Large intestine (tissue), 3 donors: ENCODE measurements at regions not wholly inside any gene's neighbourhood (a gene's known extent, or its start where the extent isn't known, plus 50 kb on each side); places are given as distances from the start of the nearest gene placed in this dataset.

ENCODE experiments used
- DNase-seq, 2 donors: peaks; one replicate each; pipeline versions ENCODE4 v3.0.0 to v3.0.0-alpha.2; 2013
- H3K27ac ChIP-seq: one replicate; pipeline ENCODE4 v1.5.1; 2013; ENCODE audit warnings: low read length
- H3K27me3 ChIP-seq: 2 replicates; pipeline ENCODE4 v1.6.1; 2013; ENCODE audit warnings: low read length; ENCODE audit not compliant: control insufficient read depth, insufficient read depth
- H3K36me3 ChIP-seq: 2 replicates; pipeline ENCODE4 v1.6.1; 2013; ENCODE audit warnings: low read length; ENCODE audit not compliant: control insufficient read depth, insufficient read depth
- H3K4me1 ChIP-seq: one replicate; pipeline ENCODE4 v1.6.1; 2013; ENCODE audit warnings: low read length; ENCODE audit not compliant: control insufficient read depth, insufficient read depth
- H3K4me3 ChIP-seq: one replicate; pipeline ENCODE4 v1.5.1; 2013; ENCODE audit warnings: low read length
- H3K9me3 ChIP-seq: one replicate; pipeline ENCODE4 v1.6.1; 2013; ENCODE audit warnings: mild to moderate bottlenecking, low read depth, low read length, moderate library complexity; ENCODE audit not compliant: control insufficient read depth
- WGBS: methylation state at CpG from one replicate; pipeline ENCODE4 v1.1.5; 2013; ENCODE audit warnings: low lambda C conversion rate; ENCODE audit not compliant: insufficient coverage; 5-methylcytosine and 5-hydroxymethylcytosine counted together

DNA sequence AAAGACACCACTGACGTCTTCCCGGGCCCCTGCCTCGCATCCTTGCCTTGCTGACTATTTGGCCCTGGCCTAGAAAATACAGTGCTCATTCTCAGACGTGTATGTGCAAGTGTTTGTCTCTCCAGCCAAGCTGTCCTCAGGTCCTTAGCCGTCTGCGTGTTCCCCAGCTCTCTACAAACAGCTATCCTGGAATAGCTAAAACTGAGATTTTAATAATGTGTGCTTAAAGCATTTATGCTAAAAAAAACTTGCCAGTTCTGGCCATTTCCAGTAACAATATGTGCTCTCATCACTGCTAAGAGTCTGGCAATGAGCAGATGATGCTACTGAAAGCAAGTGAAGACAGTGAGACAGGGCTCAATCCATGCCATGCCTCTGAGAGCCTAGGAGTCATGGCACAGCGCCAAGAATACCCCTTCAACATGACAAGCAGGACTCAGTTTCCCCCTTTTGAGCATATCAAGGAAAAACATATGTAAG lies 55.7 kb downstream of the IRF2BP2 start:
- H3K4me1 ChIP-seq: peaks cover 11% of the 10 kb centered on the region

DNA sequence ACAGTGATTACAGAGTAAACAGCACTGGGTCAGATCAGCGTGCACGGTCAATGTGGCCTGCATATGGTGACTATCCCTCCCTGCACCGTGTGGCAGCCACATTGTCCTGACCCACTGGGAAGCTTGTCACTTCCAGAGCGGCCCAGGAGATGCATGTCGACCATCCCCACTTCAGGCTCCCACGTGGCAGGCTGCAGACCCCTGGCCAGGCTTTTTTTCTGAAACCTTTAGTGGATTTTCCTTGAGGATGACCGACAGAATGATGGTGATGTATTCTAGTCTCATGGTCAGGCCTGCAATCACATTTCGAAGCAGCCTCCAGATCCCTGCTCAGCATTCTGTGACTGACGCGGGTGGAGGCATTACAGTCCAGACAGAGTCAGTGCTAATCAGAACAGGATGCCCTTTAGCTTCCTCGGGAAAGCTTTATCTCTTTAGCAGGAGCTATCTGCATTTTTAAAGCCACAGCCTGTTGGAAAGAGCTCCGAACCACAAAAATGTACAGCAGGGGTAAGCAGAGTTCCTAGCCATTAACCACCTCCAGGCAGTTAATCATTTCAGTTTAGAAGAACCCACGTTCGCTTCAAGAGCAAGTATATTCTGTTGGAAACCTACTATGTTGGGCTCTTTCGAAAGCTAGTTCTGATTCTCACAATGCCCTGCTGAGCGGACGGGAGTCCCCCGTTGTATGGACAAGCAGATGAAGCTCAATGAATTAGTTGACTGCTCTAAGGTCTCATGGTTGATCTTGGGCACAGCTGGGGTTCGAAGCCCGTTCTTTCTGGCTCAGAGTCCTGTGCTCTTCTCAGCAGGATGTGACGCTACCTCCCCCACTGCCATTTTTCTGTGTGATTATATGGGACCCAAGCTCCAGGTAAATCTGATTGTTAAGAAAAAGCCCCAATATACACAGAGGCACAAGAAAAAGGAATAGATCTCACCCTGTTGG lies 56.5 kb downstream of the IRF2BP2 start:
- Histone ChIP-seq H3K4me1 (peaks cover 11% of the 10 kb centered on the region), H3K4me3 (no peak overlapping the region), H3K36me3 (no peaks in the 10 kb centered on the region), H3K27ac (peak overlapping the region; percentile 84), H3K9me3 (no peaks in the 10 kb centered on the region), H3K27me3 (no peaks in the 10 kb centered on the region)
- no CpG with 5 or more reads among the region's 21 CpGs for WGBS
- peak; percentile 74 to 84 for DNase-seq

More for the DNA sequence above, 55.7 kb downstream of the IRF2BP2 start:
- WGBS: no CpG with 5 or more reads among the region's 7 CpGs
- H3K9me3 ChIP-seq: no peaks in the 10 kb centered on the region
- peak overlapping the region; percentile 84 for H3K27ac ChIP-seq
- no peak overlapping the region for H3K4me3 ChIP-seq
- H3K27me3 ChIP-seq: no peaks in the 10 kb centered on the region
- no peak for DNase-seq
- no peaks in the 10 kb centered on the region for H3K36me3 ChIP-seq

DNA sequence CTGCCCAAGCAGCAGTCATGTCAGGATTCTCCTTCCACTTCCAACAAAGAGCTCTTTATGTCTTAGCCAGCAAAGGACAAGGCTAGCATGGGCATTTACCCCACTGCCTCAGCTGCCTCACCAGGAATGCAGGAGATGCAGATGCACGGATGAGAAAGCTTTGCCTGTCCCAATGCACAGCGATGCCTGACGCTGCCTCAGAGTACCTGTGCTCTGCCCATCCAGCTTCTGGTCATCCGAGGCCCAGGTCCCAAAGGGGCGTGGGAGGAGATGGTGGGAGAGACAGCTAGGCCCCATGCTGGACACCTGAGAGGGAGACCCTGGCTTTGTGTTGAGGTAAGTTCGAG lies 59.0 kb downstream of the IRF2BP2 start:
- no peak overlapping the region for H3K4me3 ChIP-seq
- H3K4me1 ChIP-seq: peaks cover 22% of the 10 kb centered on the region
- WGBS: no CpG with 5 or more reads among the region's 6 CpGs
- H3K9me3 ChIP-seq: no peaks in the 10 kb centered on the region
- DNase-seq: no peak
- H3K36me3 ChIP-seq: no peaks in the 10 kb centered on the region
- H3K27ac ChIP-seq: no peak overlapping the region
- no peaks in the 10 kb centered on the region for H3K27me3 ChIP-seq

DNA sequence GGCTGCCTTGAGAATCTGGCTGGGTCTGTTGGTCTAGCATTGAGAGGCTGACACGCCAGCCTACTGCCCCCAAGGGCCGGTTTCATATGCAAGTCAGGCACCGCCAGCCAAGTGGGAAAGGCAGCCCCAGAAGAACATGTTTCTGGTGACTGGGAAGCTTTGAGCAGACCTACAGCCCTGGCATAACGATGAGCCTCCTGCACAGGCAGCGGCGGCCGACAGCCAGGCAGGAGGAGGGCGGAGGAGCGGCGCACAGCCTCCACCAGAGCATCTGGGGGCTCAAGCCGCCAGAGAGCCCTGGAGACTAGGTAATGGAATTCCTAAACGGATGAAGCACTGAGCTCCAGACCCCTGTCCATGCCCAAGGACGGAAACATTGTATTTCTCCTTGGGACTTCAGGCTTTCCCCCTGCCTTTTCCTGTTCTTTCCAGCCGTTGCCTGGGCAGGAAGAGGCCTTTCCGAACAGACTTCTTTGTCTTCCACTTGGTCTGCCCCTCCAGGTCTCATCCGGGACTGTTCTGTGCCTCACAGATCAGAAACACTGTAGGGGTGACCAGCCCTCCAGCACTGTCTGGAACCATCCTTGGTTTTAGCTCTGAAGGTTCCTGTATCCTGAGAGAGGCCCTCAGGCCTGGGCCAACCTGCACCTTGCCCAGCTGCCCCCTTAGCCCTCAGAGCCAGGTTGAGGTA lies 59.5 kb downstream of the IRF2BP2 start:
- DNase-seq: no peak

DNA sequence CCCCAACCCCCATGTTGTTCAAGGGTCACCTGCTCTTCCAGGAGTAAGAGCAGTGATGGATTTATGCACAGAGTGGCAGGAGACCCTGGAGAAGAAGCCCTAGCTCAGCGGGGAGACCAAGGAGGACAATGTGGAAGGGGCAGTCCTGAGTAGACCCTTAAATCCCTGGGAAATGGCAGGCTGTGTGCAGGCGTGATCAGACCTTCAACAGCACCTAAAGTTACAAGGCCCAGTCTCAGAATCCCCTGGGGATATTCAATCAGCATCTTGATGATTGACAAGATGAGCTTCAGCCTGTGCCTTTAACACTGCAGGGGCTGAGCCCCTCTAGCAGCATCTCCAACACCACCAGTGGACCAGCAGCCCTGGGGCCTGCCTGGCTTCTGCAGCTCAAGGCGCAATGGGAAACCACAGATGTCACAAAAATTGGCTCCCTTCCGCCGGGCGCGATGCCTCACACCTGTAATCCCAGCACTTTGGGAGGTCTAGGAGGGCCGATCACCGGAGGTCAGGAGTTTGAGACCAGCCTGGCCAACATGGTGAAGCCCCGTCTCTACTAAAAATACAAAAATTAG lies 60.4 kb downstream of the IRF2BP2 start:
- DNase-seq: no peak
- H3K9me3 ChIP-seq: no peaks in the 10 kb centered on the region
- H3K36me3 ChIP-seq: no peaks in the 10 kb centered on the region
- H3K27me3 ChIP-seq: no peaks in the 10 kb centered on the region
- peaks cover 37% of the 10 kb centered on the region for H3K4me1 ChIP-seq
- H3K4me3 ChIP-seq: no peak overlapping the region
- no peak overlapping the region for H3K27ac ChIP-seq
- WGBS: no CpG with 5 or more reads among the region's 10 CpGs

More for the DNA sequence above, 59.5 kb downstream of the IRF2BP2 start:
- Histone ChIP-seq H3K36me3 (no peaks in the 10 kb centered on the region), H3K27me3 (no peaks in the 10 kb centered on the region), H3K4me1 (peaks cover 28% of the 10 kb centered on the region), H3K9me3 (no peaks in the 10 kb centered on the region), H3K4me3 (no peak overlapping the region), H3K27ac (peak overlapping the region; percentile 4)
- no CpG with 5 or more reads among the region's 16 CpGs for WGBS

DNA sequence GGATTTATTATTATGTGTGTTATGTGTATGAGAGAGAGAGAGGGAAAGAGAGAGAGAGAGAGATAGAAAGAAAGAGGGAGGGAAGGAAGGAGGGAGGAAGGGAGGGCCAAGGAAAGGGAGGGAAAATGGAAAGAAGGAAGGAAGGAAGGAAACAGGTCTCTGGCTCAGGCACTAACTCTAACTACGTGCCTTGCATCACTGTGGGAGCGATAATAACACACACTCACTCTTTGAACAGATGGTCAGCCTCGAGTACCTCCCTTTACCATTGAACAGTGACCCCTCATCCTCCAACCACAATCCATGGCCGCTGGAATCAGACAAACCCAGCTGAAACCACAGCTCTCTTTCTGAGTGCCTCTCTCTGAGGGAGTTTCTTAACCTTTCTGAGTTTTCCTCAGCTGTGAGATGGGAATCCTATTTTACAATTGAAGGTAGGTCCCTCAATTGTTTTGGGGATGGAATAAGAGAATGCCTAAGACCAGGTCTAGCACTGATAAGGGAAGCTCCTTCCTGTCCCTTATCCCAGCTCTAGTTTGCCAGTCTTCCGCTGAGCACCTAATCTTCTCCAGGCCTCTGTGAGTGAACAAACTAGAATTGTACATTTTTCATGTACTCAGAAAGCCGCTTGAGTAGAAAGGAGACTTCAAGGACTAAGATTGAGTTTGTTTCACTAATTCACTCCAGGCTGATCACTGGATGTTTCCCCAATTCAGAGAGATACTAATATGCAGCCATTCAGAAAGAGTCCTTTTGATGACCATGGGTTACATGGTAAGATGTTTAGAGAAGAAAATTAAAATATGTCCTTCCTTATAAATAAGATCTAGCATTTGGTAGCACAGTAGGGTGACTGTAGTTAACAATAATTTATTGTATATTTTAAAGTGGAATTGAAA lies 62.8 kb downstream of the IRF2BP2 start:
- Histone ChIP-seq H3K36me3 (no peaks in the 10 kb centered on the region), H3K27me3 (no peaks in the 10 kb centered on the region), H3K27ac (peak overlapping the region; percentile 92), H3K4me3 (no peak overlapping the region), H3K9me3 (no peaks in the 10 kb centered on the region), H3K4me1 (peaks cover 49% of the 10 kb centered on the region)
- DNase-seq: no peak
- no CpG with 5 or more reads among the region's 6 CpGs for WGBS

DNA sequence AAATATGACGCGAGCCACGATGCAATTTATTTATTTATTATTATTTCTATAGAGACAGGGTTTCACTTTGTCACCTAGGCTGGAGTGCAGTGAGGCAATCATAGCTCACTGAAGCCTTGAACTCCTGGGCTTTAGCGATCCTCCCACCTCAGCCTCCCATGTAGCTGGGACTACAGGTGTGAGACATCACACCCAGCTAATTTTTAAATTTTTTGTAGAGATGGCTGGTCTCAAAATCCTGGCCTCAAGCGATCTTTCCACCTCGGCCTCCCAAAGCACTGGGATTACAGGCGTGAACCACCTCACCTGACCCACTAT lies 63.6 kb downstream of the IRF2BP2 start:
- DNase-seq: no peak
- no CpG with 5 or more reads among the region's 7 CpGs for WGBS
- Histone ChIP-seq H3K4me1 (peaks cover 51% of the 10 kb centered on the region), H3K4me3 (no peak overlapping the region), H3K27me3 (no peaks in the 10 kb centered on the region), H3K36me3 (no peaks in the 10 kb centered on the region), H3K27ac (peak overlapping the region; percentile 92), H3K9me3 (no peaks in the 10 kb centered on the region)

DNA sequence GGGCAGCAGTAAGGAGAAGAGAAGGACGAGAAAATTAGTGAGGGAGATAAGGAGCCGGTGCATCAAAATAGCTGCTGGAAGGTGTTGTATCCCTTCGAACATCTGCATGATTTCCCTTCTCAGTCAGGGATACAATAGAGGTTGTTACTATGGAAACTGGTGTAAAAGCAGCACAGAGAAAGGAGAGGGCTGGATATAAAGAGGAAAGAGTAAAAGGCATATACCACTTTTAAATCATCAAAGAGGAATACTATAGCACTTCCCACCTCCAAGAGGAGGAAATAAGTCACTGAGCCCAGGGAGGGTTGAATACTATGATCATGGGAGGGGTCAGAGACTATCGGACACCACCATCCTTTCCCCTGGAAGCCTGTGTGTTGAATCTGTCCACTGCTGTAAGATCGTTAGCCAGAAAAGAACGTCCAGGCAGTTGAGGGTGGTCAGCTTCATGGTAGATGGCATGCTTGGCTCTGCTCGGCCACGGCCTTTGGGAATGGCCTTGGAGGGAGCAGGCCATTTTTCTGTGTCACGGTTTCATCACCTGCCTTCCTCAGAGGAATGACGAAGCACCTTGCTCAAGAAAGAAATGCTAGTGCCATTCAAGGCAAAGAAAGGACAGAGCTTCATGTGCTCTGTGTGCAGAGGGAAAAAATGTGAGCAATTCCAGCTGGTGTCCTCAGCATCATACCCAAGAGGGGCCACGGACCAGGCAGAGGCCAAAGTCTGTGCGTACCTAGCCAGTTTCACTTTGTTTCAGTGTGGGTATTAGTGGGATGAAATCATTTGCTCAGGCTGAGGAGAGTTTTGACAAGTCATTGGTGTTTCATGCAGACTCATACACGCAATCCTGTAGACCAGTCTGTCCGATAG lies 64.2 kb downstream of the IRF2BP2 start:
- Histone ChIP-seq H3K27ac (peak overlapping the region; percentile 92), H3K27me3 (no peaks in the 10 kb centered on the region), H3K9me3 (no peaks in the 10 kb centered on the region), H3K36me3 (no peaks in the 10 kb centered on the region), H3K4me3 (no peak overlapping the region), H3K4me1 (peaks cover 51% of the 10 kb centered on the region)
- peak; percentile 95 to 97 for DNase-seq
- WGBS: 41% methylated on average over 3 of the region's 14 CpGs

DNA sequence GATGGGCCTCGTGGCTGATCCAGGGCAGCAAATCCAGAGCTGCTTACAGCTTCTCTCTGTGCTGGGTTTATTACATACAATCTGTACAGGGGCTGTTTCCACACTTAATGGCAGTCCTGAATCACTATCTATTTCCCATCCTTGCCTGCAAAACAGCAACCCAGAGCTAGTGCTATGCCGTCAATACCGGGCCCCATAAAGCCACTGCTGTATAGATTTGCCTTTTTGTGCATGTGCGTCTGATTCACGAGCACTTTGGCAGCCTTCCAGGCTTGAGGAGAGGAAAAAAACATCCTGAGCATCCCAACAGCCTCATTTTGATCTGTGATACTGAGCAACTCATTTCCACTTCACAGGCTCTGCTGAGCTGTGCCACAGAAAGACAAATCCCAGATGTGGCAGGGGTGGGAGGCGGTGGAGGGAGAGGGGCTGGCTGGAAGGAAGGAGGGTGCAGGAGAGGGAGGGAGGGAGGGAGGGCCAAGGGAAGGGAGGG lies 65.2 kb upstream of the TARBP1 start:
- DNase-seq: peak; percentile 89 to 95
- no peaks in the 10 kb centered on the region for H3K36me3 ChIP-seq
- no CpG with 5 or more reads among the region's 6 CpGs for WGBS
- H3K27me3 ChIP-seq: no peaks in the 10 kb centered on the region
- H3K4me1 ChIP-seq: peaks cover 61% of the 10 kb centered on the region
- H3K9me3 ChIP-seq: no peaks in the 10 kb centered on the region
- no peak overlapping the region for H3K4me3 ChIP-seq
- H3K27ac ChIP-seq: peak overlapping the region; percentile 92
